ENCODE measurements at regions not wholly inside any gene's neighbourhood (a gene's known extent, or its start where the extent isn't known, plus 50 kb on each side); places are given as distances from the start of the nearest gene placed in this dataset.

DNA sequence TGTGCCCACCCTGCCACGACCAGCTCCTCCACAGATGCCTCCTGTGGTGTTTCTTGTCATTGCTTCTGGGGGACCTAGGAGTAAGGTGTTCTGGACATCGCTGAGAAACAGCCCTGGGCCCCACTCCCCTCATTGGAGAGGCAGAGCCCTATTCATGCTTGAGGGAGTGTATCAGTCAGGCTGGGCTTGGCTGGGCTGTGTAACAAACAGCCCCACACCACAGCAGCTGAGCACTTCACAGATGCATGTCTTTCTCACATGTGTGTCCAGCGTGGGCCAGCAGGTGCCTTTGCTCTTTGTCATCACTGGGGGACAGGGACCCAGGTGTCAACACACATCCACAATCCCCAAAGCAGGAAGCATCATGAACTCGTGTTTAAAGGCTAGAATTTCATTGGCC, 65.1 kb upstream of the FBRSL1 start:
- CTCF ChIA-PET: no interaction called here
- H3K4me1 Mint-ChIP-seq (ENCODE audit: low read depth, unreplicated experiment): peaks cover 29% of the 10 kb centered on the region
- intact Hi-C loops (cut with micrococcal nuclease; ENCODE audit: unreplicated experiment): no loop called here
- TF ChIP-seq, protein P1, sequence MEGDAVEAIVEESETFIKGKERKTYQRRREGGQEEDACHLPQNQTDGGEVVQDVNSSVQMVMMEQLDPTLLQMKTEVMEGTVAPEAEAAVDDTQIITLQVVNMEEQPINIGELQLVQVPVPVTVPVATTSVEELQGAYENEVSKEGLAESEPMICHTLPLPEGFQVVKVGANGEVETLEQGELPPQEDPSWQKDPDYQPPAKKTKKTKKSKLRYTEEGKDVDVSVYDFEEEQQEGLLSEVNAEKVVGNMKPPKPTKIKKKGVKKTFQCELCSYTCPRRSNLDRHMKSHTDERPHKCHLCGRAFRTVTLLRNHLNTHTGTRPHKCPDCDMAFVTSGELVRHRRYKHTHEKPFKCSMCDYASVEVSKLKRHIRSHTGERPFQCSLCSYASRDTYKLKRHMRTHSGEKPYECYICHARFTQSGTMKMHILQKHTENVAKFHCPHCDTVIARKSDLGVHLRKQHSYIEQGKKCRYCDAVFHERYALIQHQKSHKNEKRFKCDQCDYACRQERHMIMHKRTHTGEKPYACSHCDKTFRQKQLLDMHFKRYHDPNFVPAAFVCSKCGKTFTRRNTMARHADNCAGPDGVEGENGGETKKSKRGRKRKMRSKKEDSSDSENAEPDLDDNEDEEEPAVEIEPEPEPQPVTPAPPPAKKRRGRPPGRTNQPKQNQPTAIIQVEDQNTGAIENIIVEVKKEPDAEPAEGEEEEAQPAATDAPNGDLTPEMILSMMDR (IDR thresholded peaks at IDR 0.05; ENCODE audit: unreplicated experiment): no peak
- no peak for DNase-seq
- H3K36me3 Mint-ChIP-seq (ENCODE audit: insufficient read depth, unreplicated experiment): peaks cover 8% of the 10 kb centered on the region
- H3K4me3 Mint-ChIP-seq (ENCODE audit: low read depth, unreplicated experiment): no peak overlapping the region
- no peak overlapping the region for H3K27ac Mint-ChIP-seq (ENCODE audit: unreplicated experiment)
- no TSS peak for BruUV-seq (replicated peaks)
- H3K9me3 Mint-ChIP-seq (ENCODE audit: low read depth, unreplicated experiment): peaks cover 3% of the 10 kb centered on the region
- H3K27me3 Mint-ChIP-seq (ENCODE audit: unreplicated experiment): peaks cover 92% of the 10 kb centered on the region

DNA sequence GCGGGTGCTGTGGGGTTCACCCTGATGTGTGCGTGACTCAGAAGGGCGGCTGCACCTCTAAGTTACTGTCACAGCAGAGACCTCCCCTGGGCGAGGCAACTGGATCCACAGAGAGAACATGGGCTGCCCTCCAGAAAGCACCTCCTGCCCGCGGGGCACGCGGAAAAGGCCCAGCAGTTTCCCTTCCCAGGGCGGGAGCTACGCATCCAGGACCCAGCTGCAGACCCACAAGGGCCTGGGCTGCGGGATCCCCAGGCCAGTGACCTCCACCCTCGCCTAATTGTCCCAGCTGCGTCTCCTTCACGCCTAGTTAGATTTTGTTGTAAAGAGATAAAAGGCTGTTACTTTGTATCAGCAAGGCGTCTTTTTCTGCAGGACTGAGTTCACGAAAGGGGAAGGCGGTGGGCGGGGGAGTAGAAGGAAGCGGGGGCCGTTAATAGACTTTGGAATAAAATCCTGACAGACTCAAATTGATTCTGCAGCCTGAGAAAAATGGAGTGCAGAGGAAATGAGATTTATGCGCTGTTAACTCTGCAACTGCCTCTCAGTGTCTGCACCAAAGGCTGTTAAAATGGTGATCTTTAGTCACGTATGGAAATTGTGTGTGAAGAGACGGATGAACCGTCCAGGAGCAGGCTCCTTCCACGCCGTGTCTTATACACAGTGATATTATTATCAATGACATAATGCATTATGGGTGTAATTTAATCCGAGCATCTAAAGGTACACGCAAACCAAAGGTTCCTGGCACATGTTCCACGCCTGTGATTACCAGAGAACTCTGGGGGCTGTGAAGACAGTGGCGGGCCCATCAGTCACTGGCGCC, 65.9 kb upstream of the FBRSL1 start:
- no peak overlapping the region for H3K4me3 Mint-ChIP-seq (ENCODE audit: low read depth, unreplicated experiment)
- no peak overlapping the region for H3K27ac Mint-ChIP-seq (ENCODE audit: unreplicated experiment)
- intact Hi-C loops (cut with micrococcal nuclease; ENCODE audit: unreplicated experiment): no loop called here
- peaks cover 92% of the 10 kb centered on the region for H3K27me3 Mint-ChIP-seq (ENCODE audit: unreplicated experiment)
- H3K4me1 Mint-ChIP-seq (ENCODE audit: low read depth, unreplicated experiment): peaks cover 22% of the 10 kb centered on the region
- peaks cover 3% of the 10 kb centered on the region for H3K9me3 Mint-ChIP-seq (ENCODE audit: low read depth, unreplicated experiment)
- CTCF ChIA-PET: no interaction called here
- BruUV-seq (replicated peaks): no TSS peak
- TF ChIP-seq, protein P1 (IDR thresholded peaks at IDR 0.05; ENCODE audit: unreplicated experiment): no peak
- no peak for DNase-seq
- H3K36me3 Mint-ChIP-seq (ENCODE audit: insufficient read depth, unreplicated experiment): peaks cover 4% of the 10 kb centered on the region

DNA sequence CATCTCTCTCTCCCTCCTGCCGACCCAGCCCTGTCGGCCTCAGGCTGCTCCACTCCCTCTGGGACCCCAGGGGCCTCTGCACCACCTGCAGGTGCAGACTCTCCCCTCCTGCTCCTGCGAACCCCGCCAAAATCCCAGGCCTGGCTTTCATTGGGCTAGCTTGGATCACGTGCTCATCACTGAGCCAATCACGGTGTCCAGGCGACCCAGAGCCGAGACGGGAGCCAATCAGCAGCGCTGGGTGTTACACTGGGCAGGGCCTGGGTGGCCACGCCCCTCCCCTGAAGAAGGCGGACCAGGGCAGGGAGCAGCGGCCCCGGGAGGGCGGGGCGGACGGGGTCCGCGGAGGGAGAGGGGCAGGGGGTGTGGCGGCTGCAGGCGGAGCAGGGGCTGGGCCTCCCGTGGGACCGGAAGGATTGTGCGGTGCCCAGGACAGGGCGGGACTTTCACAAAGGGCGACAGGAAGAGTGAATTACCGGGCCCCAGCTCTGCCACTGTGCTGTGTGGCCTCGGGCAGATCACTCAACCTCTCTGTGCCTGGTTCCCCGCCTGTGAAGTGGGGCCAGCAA, 66.6 kb upstream of the FBRSL1 start:
- BruUV-seq (replicated peaks): no TSS peak
- Mint-ChIP-seq H3K27me3 (ENCODE audit: unreplicated experiment) (peaks cover 92% of the 10 kb centered on the region), H3K27ac (ENCODE audit: unreplicated experiment) (no peak overlapping the region), H3K9me3 (ENCODE audit: low read depth, unreplicated experiment) (peaks cover 3% of the 10 kb centered on the region), H3K4me3 (ENCODE audit: low read depth, unreplicated experiment) (no peak overlapping the region), H3K4me1 (ENCODE audit: low read depth, unreplicated experiment) (peaks cover 19% of the 10 kb centered on the region), H3K36me3 (ENCODE audit: insufficient read depth, unreplicated experiment) (peaks cover 4% of the 10 kb centered on the region)
- CTCF ChIA-PET: no interaction called here
- TF ChIP-seq, protein P1 (IDR thresholded peaks at IDR 0.05; ENCODE audit: unreplicated experiment): no peak
- intact Hi-C loops (cut with micrococcal nuclease; ENCODE audit: unreplicated experiment): no loop called here
- no peak for DNase-seq

DNA sequence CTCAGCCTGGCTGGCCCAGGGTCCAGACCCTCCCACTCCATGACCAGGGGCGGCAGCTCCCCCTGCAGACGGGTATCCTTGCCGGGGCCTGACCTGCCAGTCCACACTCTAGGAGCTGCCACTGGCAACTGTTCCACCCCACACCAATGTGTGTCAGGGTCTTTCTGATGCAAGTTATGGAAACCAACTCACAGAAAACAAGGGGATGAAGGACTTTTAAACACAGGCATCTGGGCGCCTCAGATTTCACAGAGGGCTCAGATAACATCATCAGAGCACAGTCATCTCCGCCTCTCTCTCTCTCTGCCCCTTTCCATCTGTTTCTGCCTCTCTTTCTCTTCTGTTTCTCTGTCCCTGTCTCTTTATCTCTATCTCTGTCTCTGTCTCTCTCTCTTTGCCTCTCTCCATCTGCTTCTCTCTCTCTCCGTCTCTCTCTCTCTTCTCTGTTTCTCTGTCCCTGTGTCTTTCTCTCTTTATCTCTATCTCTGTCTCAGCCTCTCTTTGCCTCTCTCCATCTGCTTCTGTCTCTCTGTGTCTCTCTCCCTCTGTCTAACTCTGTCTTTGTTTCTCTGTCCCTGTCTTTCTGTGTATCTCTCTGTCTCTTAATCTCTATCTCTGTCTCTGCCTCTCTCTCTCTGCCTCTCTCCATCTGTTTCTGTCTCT, 67.4 kb upstream of the FBRSL1 start:
- Mint-ChIP-seq H3K9me3 (ENCODE audit: low read depth, unreplicated experiment) (peaks cover 3% of the 10 kb centered on the region), H3K27me3 (ENCODE audit: unreplicated experiment) (peaks cover 92% of the 10 kb centered on the region), H3K36me3 (ENCODE audit: insufficient read depth, unreplicated experiment) (no peaks in the 10 kb centered on the region), H3K4me1 (ENCODE audit: low read depth, unreplicated experiment) (peaks cover 19% of the 10 kb centered on the region), H3K4me3 (ENCODE audit: low read depth, unreplicated experiment) (no peak overlapping the region), H3K27ac (ENCODE audit: unreplicated experiment) (no peak overlapping the region)
- no TSS peak for BruUV-seq (replicated peaks)
- CTCF ChIA-PET: interaction anchor here (1.0 kb wide), 1 partner anchor 101 kb away, joined by 3 read pairs; no protein-coding TSS in a partner anchor
- intact Hi-C loops (cut with micrococcal nuclease; ENCODE audit: unreplicated experiment): no loop called here
- TF ChIP-seq, protein P1 (IDR thresholded peaks at IDR 0.05; ENCODE audit: unreplicated experiment): no peak
- DNase-seq: no peak

Data from Calu3 (cell line).